ENCODE measurements at regions not wholly inside any gene's neighbourhood (a gene's known extent, or its start where the extent isn't known, plus 50 kb on each side); places are given as distances from the start of the nearest gene placed in this dataset.

- in situ Hi-C loops (cut with HindIII; ENCODE audit: low sequenced_read_pairs): no loop called here
Measured at GRCh38 chr18:24771300-24771699, 310.9 kb downstream of the HRH4 start.

- in situ Hi-C loops (cut with HindIII; ENCODE audit: low sequenced_read_pairs): no loop called here
Measured at GRCh38 chr18:24773101-24773500, 312.7 kb downstream of the HRH4 start.

GRCh38 chr18:24776019-24776418 is 315.6 kb downstream of the HRH4 start:
- in situ Hi-C loops (cut with HindIII; ENCODE audit: low sequenced_read_pairs): no loop called here

- in situ Hi-C loops (cut with HindIII; ENCODE audit: low sequenced_read_pairs): no loop called here
Measured at GRCh38 chr18:24778810-24779418, 318.5 kb downstream of the HRH4 start.

- in situ Hi-C loops (cut with HindIII; ENCODE audit: low sequenced_read_pairs): no loop called here
Measured at GRCh38 chr18:24782566-24782965, 322.1 kb downstream of the HRH4 start.

- in situ Hi-C loops (cut with HindIII; ENCODE audit: low sequenced_read_pairs): no loop called here
Measured at GRCh38 chr18:24785019-24785418, 324.6 kb downstream of the HRH4 start.

- in situ Hi-C loops (cut with HindIII; ENCODE audit: low sequenced_read_pairs): no loop called here
Measured at GRCh38 chr18:24786027-24786426, 325.6 kb downstream of the HRH4 start.

GRCh38 chr18:24790347-24790746 is 329.9 kb downstream of the HRH4 start:
- in situ Hi-C loops (cut with HindIII; ENCODE audit: low sequenced_read_pairs): no loop called here

- in situ Hi-C loops (cut with HindIII; ENCODE audit: low sequenced_read_pairs): no loop called here
Measured at GRCh38 chr18:24791751-24792545, 331.5 kb downstream of the HRH4 start.

- in situ Hi-C loops (cut with HindIII; ENCODE audit: low sequenced_read_pairs): no loop called here
Measured at GRCh38 chr18:24793742-24794141, 333.3 kb downstream of the HRH4 start.

GRCh38 chr18:24795129-24795528 is 334.7 kb downstream of the HRH4 start:
- in situ Hi-C loops (cut with HindIII; ENCODE audit: low sequenced_read_pairs): no loop called here

GRCh38 chr18:24797981-24798380 is 337.5 kb downstream of the HRH4 start:
- in situ Hi-C loops (cut with HindIII; ENCODE audit: low sequenced_read_pairs): no loop called here

GRCh38 chr18:24799176-24799575 is 338.7 kb downstream of the HRH4 start:
- in situ Hi-C loops (cut with HindIII; ENCODE audit: low sequenced_read_pairs): no loop called here

- in situ Hi-C loops (cut with HindIII; ENCODE audit: low sequenced_read_pairs): no loop called here
Measured at GRCh38 chr18:24799720-24800119, 339.3 kb downstream of the HRH4 start.

GRCh38 chr18:24801001-24801400 is 340.6 kb downstream of the HRH4 start:
- in situ Hi-C loops (cut with HindIII; ENCODE audit: low sequenced_read_pairs): no loop called here

GRCh38 chr18:24802456-24802855 is 342.0 kb downstream of the HRH4 start:
- in situ Hi-C loops (cut with HindIII; ENCODE audit: low sequenced_read_pairs): no loop called here

- in situ Hi-C loops (cut with HindIII; ENCODE audit: low sequenced_read_pairs): no loop called here
Measured at GRCh38 chr18:24805156-24805555, 344.7 kb downstream of the HRH4 start.

GRCh38 chr18:24809173-24809950 is 348.9 kb downstream of the HRH4 start:
- in situ Hi-C loops (cut with HindIII; ENCODE audit: low sequenced_read_pairs): no loop called here

- in situ Hi-C loops (cut with HindIII; ENCODE audit: low sequenced_read_pairs): no loop called here
Measured at GRCh38 chr18:24810561-24811305, 350.3 kb downstream of the HRH4 start.

- in situ Hi-C loops (cut with HindIII; ENCODE audit: low sequenced_read_pairs): no loop called here
Measured at GRCh38 chr18:24811950-24812681, 351.7 kb downstream of the HRH4 start.
